Loucy (cell line): ENCODE measurements at regions not wholly inside any gene's neighbourhood (a gene's known extent, or its start where the extent isn't known, plus 50 kb on each side); places are given as distances from the start of the nearest gene placed in this dataset.

Source experiments
- CTCF ChIP-seq: fragments of 200-600 bp; sonication (generic); conservative IDR thresholded peaks from 2 replicates; pipeline ENCODE4 v1.5.1; 2014; ENCODE audit warnings: mild to moderate bottlenecking, antibody characterized with exemption, low read length
- EZH2phosphoT487 ChIP-seq: fragments of 200-600 bp; IDR thresholded peaks from 2 replicates; pipeline ENCODE4 v1.6.1; 2018; ENCODE audit warnings: antibody characterized with exemption, mild to moderate bottlenecking, moderate library complexity, borderline replicate concordance

GRCh38 chr3:25133588-25133987 lies 294.5 kb upstream of the RARB start:
- no peak for TF ChIP-seq EZH2phosphoT487
- TF ChIP-seq CTCF = no peak
